OCI-LY1 (cell line): ENCODE measurements at regions not wholly inside any gene's neighbourhood (a gene's known extent, or its start where the extent isn't known, plus 50 kb on each side); places are given as distances from the start of the nearest gene placed in this dataset.

ENCODE experiments used
- H2AFZ ChIP-seq: fragments of 200-600 bp; sonication (generic), shearing (Covaris generic); 2 replicates; pipeline ENCODE4 v1.6.0; 2014; ENCODE audit warnings: antibody characterized with exemption, mild to moderate bottlenecking, low read length
- H3F3A ChIP-seq: fragments of 200-600 bp; sonication (generic), shearing (Covaris generic); 2 replicates; pipeline ENCODE4 v1.6.0; 2014; ENCODE audit warnings: mild to moderate bottlenecking, antibody characterized with exemption, low read length, moderate library complexity; ENCODE audit not compliant: insufficient read depth
- H3K27ac ChIP-seq: fragments of 200-600 bp; sonication (generic); 2 replicates; pipeline ENCODE4 v1.5.1; 2014; ENCODE audit warnings: low read length, mixed run types, mild to moderate bottlenecking, low read depth; ENCODE audit not compliant: poor library complexity, severe bottlenecking
- H3K27me3 ChIP-seq: fragments of 200-600 bp; sonication (generic); 2 replicates; pipeline ENCODE4 v1.6.0; 2014; ENCODE audit warnings: antibody characterized with exemption, mild to moderate bottlenecking, low read length, moderate library complexity; ENCODE audit not compliant: insufficient read depth
- H3K36me3 ChIP-seq: fragments of 200-600 bp; sonication (generic); 2 replicates; pipeline ENCODE4 v1.6.1; 2014; ENCODE audit warnings: mild to moderate bottlenecking, antibody characterized with exemption, low read length, moderate library complexity, mixed read lengths; ENCODE audit not compliant: insufficient read depth
- H3K4me1 ChIP-seq: fragments of 200-600 bp; sonication (generic); 2 replicates; pipeline ENCODE4 v1.5.1; 2014; ENCODE audit warnings: mild to moderate bottlenecking, low read length, moderate library complexity; ENCODE audit not compliant: insufficient read depth, severe bottlenecking
- H3K4me2 ChIP-seq: fragments of 200-600 bp; sonication (generic), shearing (Covaris generic); 2 replicates; pipeline ENCODE4 v1.6.1; 2014; ENCODE audit warnings: low read length
- H3K4me3 ChIP-seq: fragments of 200-600 bp; sonication (generic); 2 replicates; pipeline ENCODE4 v1.5.1; 2014; ENCODE audit warnings: low read length, low read depth, mild to moderate bottlenecking, mixed read lengths; ENCODE audit not compliant: poor library complexity, severe bottlenecking
- H3K79me2 ChIP-seq: fragments of 200-600 bp; shearing (Covaris generic); 2 replicates; pipeline ENCODE4 v1.6.1; 2016; ENCODE audit warnings: mixed run types, low read length, mixed read lengths; ENCODE audit not compliant: insufficient read depth
- H3K9ac ChIP-seq: fragments of 200-600 bp; sonication (generic), shearing (Covaris generic); 2 replicates; pipeline ENCODE4 v1.6.1; 2014; ENCODE audit warnings: mild to moderate bottlenecking, low read length, mixed read lengths
- H3K9me2 ChIP-seq: fragments of 200-600 bp; sonication (generic), shearing (Covaris generic); 2 replicates; pipeline ENCODE4 v1.6.1; 2014; ENCODE audit warnings: low read depth, mild to moderate bottlenecking, low read length, mixed read lengths
- H3K9me3 ChIP-seq: fragments of 200-600 bp; shearing (Covaris generic); 2 replicates; pipeline ENCODE4 v1.6.1; 2014; ENCODE audit warnings: low read length, mixed read lengths
- H4K20me1 ChIP-seq: fragments of 200-600 bp; sonication (generic), shearing (Covaris generic); 2 replicates; pipeline ENCODE4 v1.6.0; 2016; ENCODE audit warnings: mild to moderate bottlenecking, low read length; ENCODE audit not compliant: insufficient read depth
- EZH2 ChIP-seq: fragments of 200-600 bp; sonication (generic), shearing (Covaris generic); IDR thresholded peaks from 2 replicates; pipeline ENCODE4 v1.8.0; 2017; ENCODE audit warnings: borderline replicate concordance, mixed run types, mild to moderate bottlenecking, antibody characterized with exemption, low read length, moderate library complexity, mixed read lengths
- TF ChIP-seq, protein P1 (sequence below): fragments of 200-600 bp; sonication (generic), shearing (Covaris generic); IDR thresholded peaks from 2 replicates; pipeline ENCODE4 v1.5.1; 2017; ENCODE audit warnings: mild to moderate bottlenecking, antibody characterized with exemption, low read length, moderate library complexity, mixed read lengths

DNA sequence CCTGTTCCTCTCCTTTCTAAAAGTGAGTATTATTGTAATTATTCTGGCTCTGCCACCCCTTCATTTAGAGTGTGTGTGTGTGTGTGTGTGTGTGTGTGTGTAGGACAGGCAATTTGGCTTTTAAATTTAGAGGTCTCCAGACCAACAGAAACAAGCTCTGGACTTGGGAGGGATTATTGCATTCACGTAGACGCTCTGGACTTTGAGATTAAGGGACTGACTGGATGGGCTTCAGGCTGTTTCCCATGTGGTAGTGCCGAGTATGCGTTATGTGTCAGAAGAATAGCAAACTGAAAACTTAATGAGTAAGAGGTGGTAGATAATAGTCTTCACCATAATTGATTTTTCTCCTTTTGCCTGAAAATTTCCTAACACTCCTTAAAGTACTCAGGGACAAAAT is 281.9 kb downstream of the USP25 start:
- Histone ChIP-seq H3K4me2 (no peak overlapping the region), H3K4me1 (no peaks in the 10 kb centered on the region), H3K36me3 (no peaks in the 10 kb centered on the region), H4K20me1 (no peaks in the 10 kb centered on the region), H3K9me3 (no peaks in the 10 kb centered on the region), H3K27ac (no peak overlapping the region), H2AFZ (no peak overlapping the region), H3K79me2 (no peaks in the 10 kb centered on the region), H3K9me2 (no peaks in the 10 kb centered on the region), H3K9ac (no peak overlapping the region), H3K27me3 (no peaks in the 10 kb centered on the region), H3K4me3 (no peak overlapping the region), H3F3A (no peaks in the 10 kb centered on the region)
- TF ChIP-seq, protein P1, sequence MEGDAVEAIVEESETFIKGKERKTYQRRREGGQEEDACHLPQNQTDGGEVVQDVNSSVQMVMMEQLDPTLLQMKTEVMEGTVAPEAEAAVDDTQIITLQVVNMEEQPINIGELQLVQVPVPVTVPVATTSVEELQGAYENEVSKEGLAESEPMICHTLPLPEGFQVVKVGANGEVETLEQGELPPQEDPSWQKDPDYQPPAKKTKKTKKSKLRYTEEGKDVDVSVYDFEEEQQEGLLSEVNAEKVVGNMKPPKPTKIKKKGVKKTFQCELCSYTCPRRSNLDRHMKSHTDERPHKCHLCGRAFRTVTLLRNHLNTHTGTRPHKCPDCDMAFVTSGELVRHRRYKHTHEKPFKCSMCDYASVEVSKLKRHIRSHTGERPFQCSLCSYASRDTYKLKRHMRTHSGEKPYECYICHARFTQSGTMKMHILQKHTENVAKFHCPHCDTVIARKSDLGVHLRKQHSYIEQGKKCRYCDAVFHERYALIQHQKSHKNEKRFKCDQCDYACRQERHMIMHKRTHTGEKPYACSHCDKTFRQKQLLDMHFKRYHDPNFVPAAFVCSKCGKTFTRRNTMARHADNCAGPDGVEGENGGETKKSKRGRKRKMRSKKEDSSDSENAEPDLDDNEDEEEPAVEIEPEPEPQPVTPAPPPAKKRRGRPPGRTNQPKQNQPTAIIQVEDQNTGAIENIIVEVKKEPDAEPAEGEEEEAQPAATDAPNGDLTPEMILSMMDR: no peak
- TF ChIP-seq EZH2: no peak

DNA sequence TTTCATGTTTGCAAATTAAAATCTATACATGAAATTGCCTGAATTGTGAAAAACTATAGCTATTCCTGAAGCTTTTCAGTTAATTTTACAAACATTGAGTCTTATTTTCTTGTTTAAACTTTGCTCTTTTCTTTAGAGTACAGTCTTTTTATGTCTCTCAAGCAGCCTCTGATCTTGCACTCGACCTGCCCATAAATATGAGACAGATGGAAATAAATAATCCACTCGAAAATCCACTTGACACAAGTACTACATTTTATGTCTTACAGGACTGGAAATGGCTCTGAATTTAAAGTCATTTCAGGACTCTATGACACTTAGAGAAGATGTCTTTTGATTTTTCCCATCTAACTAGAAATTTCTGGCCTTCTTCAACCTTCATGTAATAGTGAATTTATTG is 283.8 kb downstream of the USP25 start:
- Histone ChIP-seq H3K9ac (no peak overlapping the region), H3K27ac (no peak overlapping the region), H3K4me1 (no peaks in the 10 kb centered on the region), H3K4me2 (no peak overlapping the region), H3K9me2 (no peaks in the 10 kb centered on the region), H3K9me3 (no peaks in the 10 kb centered on the region), H3K27me3 (no peaks in the 10 kb centered on the region), H4K20me1 (no peaks in the 10 kb centered on the region), H3K36me3 (no peaks in the 10 kb centered on the region), H3F3A (no peaks in the 10 kb centered on the region), H3K4me3 (no peak overlapping the region), H2AFZ (no peak overlapping the region), H3K79me2 (no peaks in the 10 kb centered on the region)
- TF ChIP-seq, protein P1: no peak
- no peak for TF ChIP-seq EZH2

DNA sequence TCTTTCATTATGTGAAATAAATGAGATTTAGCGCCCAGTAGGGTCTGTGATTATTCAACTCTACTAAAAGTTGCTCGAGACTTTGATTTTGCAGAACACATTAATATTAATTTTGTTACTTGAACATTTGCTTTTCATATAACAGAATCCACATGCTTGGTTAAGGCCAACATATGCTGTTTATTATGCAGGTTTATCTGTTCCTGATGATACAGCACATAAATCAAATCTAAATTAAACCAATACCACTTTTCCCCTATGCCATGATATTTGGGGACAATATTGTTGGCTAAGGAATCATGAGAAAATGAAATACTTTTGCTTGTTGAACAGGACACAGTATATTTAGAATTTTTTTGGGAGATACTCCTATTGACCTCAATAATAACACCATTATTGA is 291.1 kb downstream of the USP25 start:
- Histone ChIP-seq H3K4me2 (no peak overlapping the region), H3F3A (no peaks in the 10 kb centered on the region), H3K9ac (no peak overlapping the region), H3K4me1 (no peaks in the 10 kb centered on the region), H3K27me3 (no peaks in the 10 kb centered on the region), H4K20me1 (no peaks in the 10 kb centered on the region), H3K79me2 (no peaks in the 10 kb centered on the region), H3K9me3 (no peaks in the 10 kb centered on the region), H3K27ac (no peak overlapping the region), H3K4me3 (no peak overlapping the region), H3K36me3 (no peaks in the 10 kb centered on the region), H2AFZ (no peak overlapping the region), H3K9me2 (no peaks in the 10 kb centered on the region)
- TF ChIP-seq EZH2: no peak
- TF ChIP-seq, protein P1: no peak
